ENCODE measurements at regions not wholly inside any gene's neighbourhood (a gene's known extent, or its start where the extent isn't known, plus 50 kb on each side); places are given as distances from the start of the nearest gene placed in this dataset.

DNA sequence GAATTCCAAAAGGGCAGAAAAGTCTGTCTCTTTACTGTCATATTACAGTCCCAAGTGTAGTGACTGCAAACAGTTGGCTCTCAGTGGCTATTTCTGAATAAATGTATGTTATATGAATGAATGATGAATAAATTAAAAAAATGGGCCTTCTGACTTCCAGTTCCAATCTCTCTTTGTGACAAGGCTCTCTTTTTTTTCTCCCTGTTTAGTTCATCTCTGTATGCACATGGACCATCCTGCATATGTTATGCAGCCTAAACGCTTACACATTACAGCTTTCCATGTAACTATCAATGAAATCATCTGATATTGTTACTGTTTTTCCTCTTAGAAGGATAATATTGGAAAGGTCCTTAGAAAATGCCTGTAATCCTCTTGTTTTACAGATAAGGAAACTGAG, 363.0 kb downstream of the NUF2 start:
- DNase-seq (ENCODE audit: extremely low read depth, low read depth), result no peak
- TF ChIP-seq, protein P1, sequence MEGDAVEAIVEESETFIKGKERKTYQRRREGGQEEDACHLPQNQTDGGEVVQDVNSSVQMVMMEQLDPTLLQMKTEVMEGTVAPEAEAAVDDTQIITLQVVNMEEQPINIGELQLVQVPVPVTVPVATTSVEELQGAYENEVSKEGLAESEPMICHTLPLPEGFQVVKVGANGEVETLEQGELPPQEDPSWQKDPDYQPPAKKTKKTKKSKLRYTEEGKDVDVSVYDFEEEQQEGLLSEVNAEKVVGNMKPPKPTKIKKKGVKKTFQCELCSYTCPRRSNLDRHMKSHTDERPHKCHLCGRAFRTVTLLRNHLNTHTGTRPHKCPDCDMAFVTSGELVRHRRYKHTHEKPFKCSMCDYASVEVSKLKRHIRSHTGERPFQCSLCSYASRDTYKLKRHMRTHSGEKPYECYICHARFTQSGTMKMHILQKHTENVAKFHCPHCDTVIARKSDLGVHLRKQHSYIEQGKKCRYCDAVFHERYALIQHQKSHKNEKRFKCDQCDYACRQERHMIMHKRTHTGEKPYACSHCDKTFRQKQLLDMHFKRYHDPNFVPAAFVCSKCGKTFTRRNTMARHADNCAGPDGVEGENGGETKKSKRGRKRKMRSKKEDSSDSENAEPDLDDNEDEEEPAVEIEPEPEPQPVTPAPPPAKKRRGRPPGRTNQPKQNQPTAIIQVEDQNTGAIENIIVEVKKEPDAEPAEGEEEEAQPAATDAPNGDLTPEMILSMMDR (IDR thresholded peaks at IDR 0.05; ENCODE audit: low read depth, low read length, missing control alignments), result no peak
- H3K4me3 ChIP-seq (replicated peaks; ENCODE audit: low read depth, low read length), result no peak overlapping the region

DNA sequence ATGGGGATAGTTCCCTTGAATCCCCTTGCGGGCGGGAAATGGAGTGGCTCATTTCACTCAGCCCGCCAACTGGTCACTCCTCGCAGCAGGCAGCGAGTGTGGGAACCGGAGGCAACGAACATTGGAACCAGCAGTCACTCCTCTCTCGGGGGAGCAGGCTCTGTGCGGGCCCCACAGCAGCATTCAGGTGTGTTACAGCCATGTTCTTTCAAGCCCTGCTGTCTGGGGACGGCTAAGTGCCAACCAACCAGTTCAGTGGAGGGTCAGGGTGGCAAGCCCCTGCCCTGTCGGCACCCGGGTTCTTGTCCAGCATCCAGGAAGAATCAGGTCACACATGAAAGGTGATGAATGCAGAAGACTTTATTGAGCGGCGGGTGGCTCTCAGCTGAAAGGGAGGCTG, 370.5 kb downstream of the NUF2 start:
- TF ChIP-seq, protein P1 (IDR thresholded peaks at IDR 0.05; ENCODE audit: low read depth, low read length, missing control alignments), result no peak
- no peak overlapping the region for H3K4me3 ChIP-seq (replicated peaks; ENCODE audit: low read depth, low read length)
- no peak for DNase-seq (ENCODE audit: extremely low read depth, low read depth)

DNA sequence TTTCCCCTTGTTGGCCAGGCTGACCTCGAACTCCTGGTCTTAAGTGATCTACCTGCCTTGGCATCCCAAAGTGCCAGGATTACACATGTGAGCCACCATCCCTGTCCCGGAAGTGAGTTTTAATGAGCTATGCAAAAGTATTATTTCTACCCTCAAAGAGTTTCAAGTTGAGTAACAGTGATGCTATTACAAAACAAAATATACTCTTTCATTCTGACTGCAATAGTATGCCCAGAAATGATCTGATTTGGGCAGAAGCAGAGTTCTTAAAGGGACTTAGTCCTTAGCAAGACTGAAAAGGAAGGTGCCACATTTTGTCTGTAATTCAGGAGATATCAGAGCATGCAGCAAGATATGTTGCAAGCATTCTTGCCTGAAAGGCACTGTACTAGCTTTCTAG, 375.4 kb downstream of the NUF2 start:
- TF ChIP-seq, protein P1 (IDR thresholded peaks at IDR 0.05; ENCODE audit: low read depth, low read length, missing control alignments), result no peak
- DNase-seq (ENCODE audit: extremely low read depth, low read depth), result no peak
- H3K4me3 ChIP-seq (replicated peaks; ENCODE audit: low read depth, low read length), result no peak overlapping the region

DNA sequence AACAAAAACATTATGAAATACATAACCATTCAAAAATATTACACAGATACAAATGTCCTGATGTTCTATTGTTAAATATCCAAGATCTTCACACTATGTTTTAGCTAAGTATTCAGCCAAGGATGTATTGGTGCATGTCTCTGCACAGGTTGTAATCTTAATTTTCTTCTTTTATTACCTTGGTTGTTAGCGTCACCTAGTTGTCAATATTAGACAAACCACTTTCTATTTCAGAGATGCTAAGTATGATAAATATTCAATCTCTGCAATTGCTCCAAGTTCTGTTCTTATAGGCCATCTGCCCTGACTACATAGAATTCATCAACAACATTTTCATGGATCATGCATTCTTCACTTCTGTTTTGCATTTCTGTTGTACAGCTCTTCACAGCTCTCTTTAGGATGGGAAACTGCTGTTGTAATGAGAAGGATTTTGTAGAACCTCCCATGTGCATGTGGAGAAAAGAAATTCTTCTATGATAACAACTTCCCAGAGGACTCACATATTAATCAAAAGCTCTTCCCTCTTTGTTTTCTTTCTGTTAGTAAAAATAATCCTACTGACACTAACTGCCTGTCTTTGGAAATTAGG, 380.1 kb downstream of the NUF2 start:
- no peak overlapping the region for H3K4me3 ChIP-seq (replicated peaks; ENCODE audit: low read depth, low read length)
- TF ChIP-seq, protein P1 (IDR thresholded peaks at IDR 0.05; ENCODE audit: low read depth, low read length, missing control alignments), result no peak
- DNase-seq (ENCODE audit: extremely low read depth, low read depth), result no peak

DNA sequence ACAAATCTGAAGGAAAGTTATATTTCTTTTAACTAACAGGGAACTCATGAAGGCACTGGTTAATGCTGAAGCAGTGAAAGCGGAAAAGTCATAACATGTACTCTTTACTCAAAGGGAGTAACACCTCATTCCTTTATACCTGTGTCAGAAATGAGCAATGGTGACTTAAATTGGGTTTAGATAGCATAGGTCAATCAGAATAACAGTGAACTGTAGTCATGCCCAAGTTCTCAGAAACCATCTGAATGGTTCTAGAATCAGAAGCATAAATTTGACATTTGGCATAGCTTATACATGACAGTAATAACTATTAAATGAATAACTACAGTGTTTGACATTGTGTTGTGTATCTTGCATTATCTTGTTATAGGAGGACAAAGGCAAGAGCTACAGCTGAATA, 382.0 kb downstream of the NUF2 start:
- TF ChIP-seq, protein P1 (IDR thresholded peaks at IDR 0.05; ENCODE audit: low read depth, low read length, missing control alignments), result no peak
- DNase-seq (ENCODE audit: extremely low read depth, low read depth), result no peak
- H3K4me3 ChIP-seq (replicated peaks; ENCODE audit: low read depth, low read length), result no peak overlapping the region

DNA sequence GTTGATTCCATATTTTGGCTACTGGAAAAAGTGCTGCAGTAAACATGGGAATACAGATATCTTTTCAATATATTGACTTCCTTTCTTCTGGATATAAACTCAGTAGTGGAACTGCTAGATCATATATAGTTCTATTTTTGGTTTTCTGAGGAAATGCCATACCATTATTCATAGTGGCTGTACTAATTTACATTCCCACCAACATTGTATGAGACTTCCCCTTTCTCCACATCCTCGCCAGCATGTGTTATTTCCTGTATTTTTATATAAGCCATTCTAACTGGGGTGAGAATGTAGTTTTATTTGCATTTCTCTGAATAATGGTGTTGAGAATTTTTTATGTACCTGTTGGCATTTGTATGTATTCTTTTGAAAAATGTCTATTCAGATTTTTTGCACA, 385.2 kb downstream of the NUF2 start:
- H3K4me3 ChIP-seq (replicated peaks; ENCODE audit: low read depth, low read length), result no peak overlapping the region
- TF ChIP-seq, protein P1 (IDR thresholded peaks at IDR 0.05; ENCODE audit: low read depth, low read length, missing control alignments), result no peak
- no peak for DNase-seq (ENCODE audit: extremely low read depth, low read depth)

DNA sequence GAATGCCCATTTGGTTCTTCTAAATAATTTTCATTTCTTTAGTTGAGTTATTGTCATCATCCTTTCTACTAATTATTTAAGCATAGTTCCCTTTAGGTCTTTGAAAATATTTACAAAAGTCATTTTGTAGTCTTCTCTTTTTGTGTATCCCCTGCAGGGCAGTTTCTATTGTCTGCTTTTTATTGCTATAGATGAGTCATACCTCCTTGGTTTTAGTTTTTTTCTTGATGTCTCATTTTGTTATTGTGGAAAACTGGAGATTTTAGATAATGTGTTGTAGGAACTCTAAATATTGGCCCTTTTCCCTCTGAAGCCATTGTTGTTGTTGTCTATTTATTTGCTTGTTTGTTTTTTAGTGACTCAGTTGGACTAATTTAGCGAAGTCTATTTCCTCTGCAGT, 387.9 kb downstream of the NUF2 start:
- DNase-seq (ENCODE audit: extremely low read depth, low read depth), result no peak

More for the DNA sequence above, 387.9 kb downstream of the NUF2 start:
- TF ChIP-seq, protein P1 (IDR thresholded peaks at IDR 0.05; ENCODE audit: low read depth, low read length, missing control alignments), result no peak
- no peak overlapping the region for H3K4me3 ChIP-seq (replicated peaks; ENCODE audit: low read depth, low read length)
